GM23248 (cell line): ENCODE measurements at regions not wholly inside any gene's neighbourhood (a gene's known extent, or its start where the extent isn't known, plus 50 kb on each side); places are given as distances from the start of the nearest gene placed in this dataset.

Source experiments
- EZH2 ChIP-seq: fragments of 200-600 bp; sonication (generic); IDR thresholded peaks from 2 replicates; pipeline ENCODE4 v1.6.1; 2018; ENCODE audit warnings: antibody characterized with exemption, mild to moderate bottlenecking; ENCODE audit not compliant: insufficient read depth, poor library complexity, severe bottlenecking
- EZH2phosphoT487 ChIP-seq: fragments of 200-600 bp; sonication (generic); IDR thresholded peaks from 2 replicates; pipeline ENCODE4 v1.6.1; 2018; ENCODE audit warnings: antibody characterized with exemption, moderate library complexity, mild to moderate bottlenecking, low read depth; ENCODE audit not compliant: insufficient read depth

- TF ChIP-seq EZH2 (no peak), EZH2phosphoT487 (no peak)
Observed at GRCh38 chr10:42982891-42983506, 93.9 kb upstream of the RET start.
